Suppressor macrophage treated with lipopolysaccharide for 4 hours (primary cell): ENCODE measurements at regions not wholly inside any gene's neighbourhood (a gene's known extent, or its start where the extent isn't known, plus 50 kb on each side); places are given as distances from the start of the nearest gene placed in this dataset.
A peak's percentile ranks its signal among the peaks of the same experiment; 100 is the strongest.
"Not testable (repeated sequence)": the region's sequence is repeated elsewhere in the genome, so short reads cannot be mapped to it uniquely, and the experiment has no call there.

Experiments
- DNase-seq: peaks from one replicate; pipeline ENCODE4 v3.0.0-alpha.2; 2020

GRCh38 chr5:60546207-60546606 lies 153.8 kb downstream of the DEPDC1B start:
- DNase-seq, result peak; percentile 27

DNA sequence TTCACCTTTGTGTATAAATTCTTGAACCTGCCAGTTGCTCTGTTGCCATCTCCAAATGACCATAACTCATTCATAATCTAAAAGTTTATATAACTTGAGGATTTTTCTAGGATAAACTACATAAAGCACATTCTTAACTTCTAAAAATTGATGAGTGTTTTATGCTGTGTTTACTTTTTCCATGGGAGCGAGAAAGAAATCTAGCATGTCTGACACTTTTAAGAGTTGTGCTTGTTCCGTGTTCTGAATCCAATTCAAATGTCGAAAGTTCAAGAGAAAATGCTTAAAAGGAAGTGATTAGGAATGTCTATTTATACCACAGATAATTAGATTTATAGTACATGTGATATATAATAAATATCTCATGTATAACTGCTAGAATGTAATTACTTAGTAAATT lies 154.4 kb downstream of the DEPDC1B start:
- DNase-seq, result no peak

DNA sequence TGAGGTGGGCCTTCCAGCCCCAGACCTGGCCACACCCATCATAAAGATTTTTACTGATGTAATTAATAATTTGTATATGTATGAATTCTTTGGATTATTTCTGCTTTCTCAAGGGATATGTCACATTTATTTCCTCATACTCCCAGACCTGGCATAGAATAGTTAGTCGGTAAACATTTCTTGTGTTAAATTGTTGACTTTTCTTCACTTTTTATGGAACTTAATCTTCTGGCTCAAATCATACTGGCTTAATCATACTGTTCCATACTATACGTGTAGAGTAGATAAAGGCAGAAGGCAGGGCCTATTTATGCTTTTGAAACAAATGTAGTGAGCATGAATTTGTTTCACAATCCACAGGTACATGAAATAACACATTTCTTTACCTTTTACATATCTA lies 155.8 kb downstream of the DEPDC1B start:
- no peak for DNase-seq

DNA sequence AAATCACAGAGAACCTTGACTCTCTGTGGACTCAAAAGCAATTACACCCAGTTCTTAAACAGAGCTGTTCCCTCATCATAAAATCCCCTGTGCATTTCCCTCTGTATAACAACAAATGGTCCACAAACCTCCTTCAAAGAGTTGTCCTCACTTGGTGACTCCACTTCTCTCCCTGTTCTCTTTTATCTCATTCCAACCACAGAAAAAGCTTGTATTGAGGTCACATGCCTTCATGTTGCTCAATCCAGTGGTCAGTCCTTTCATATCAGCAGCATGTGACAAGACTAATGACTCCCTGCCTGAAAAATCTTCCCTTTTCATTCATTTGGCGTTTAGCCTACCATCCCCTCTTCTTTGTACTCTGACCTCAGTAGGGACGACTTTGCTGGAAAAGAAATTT lies 158.0 kb downstream of the DEPDC1B start:
- DNase-seq, result peak; percentile 89

GRCh38 chr5:60540856-60541805 lies 158.8 kb downstream of the DEPDC1B start:
- DNase-seq, result peak; percentile 80

GRCh38 chr5:60538955-60539866 lies 160.8 kb downstream of the DEPDC1B start:
- DNase-seq, result peak; percentile 76

DNA sequence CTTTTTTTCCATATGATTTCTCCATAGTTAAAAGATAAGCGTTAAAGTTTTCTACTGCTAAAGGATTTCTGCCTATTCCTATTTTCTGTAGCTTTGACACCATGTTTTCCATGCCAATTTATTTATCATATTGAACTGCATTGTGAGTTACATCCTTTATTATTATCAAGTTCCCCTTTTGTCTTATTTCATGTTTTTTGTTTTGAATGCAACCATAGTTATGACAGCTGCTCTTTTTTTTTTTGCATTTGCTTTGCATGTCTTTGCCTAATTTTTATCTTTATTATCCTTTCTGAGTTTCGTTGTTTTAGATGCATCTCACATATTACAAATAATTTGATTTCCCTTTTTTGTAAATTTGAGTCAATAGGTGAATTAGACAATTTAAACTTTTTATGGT lies 161.5 kb downstream of the DEPDC1B start:
- DNase-seq, result peak; percentile 23

GRCh38 chr5:60535951-60536350 lies 164.0 kb downstream of the DEPDC1B start:
- DNase-seq, result no peak

DNA sequence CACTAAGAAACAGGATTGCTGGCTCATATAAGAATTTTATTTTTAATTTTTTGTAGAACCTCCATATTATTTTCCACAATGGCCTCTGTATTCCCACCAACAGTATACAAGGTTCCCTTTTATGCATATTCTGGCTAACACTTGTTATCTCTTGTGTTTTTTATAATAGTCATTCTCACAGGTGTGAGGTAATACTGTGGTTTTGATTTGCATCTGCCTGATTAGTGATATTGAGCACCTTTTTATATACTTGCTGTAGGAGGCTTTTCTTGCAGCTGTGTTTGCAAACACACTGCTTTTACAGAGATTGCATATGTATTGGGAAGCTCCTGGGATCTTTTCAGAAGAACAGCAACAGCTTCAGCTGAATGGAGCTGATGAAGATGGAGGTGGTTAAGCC lies 164.8 kb downstream of the DEPDC1B start:
- no peak for DNase-seq

DNA sequence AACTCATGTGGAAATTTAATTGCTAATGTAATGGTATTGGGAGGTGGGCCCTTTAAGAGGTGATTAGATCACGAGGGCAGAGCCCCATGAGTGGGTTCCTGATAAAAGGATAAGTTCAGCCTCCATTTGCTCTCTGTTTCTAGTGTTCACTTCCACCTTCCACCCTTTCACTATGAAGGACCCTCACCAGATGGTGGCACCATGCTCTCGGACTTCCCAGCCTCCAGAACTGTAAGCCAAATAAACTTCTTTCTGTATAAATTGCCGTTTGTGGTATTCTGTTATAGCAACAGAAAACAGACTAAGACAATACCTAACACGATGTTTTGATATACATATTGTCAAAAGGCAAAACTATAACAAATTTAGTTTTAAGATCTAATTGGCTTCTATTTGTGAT lies 166.2 kb downstream of the DEPDC1B start:
- DNase-seq, result no peak

DNA sequence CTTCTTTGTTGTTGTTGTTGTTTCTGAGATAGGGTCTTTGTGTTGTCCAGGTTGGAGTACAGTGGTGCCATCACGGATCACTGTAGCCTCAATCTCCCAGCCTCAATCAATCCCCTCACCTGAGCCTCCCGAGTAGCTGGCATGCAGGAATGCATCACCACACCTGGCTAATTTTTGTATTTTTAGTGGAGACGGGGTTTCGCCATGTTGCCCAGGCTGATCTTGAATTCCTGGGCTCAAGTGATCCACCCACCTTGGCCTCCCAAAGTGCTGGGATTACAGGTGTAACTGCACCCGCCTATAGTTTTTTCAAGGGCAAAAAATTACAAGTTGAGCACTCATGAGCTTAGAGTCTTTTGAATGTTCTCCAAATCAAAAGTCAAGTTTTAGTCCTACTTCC lies 167.2 kb downstream of the DEPDC1B start:
- not testable (repeated sequence) for DNase-seq

DNA sequence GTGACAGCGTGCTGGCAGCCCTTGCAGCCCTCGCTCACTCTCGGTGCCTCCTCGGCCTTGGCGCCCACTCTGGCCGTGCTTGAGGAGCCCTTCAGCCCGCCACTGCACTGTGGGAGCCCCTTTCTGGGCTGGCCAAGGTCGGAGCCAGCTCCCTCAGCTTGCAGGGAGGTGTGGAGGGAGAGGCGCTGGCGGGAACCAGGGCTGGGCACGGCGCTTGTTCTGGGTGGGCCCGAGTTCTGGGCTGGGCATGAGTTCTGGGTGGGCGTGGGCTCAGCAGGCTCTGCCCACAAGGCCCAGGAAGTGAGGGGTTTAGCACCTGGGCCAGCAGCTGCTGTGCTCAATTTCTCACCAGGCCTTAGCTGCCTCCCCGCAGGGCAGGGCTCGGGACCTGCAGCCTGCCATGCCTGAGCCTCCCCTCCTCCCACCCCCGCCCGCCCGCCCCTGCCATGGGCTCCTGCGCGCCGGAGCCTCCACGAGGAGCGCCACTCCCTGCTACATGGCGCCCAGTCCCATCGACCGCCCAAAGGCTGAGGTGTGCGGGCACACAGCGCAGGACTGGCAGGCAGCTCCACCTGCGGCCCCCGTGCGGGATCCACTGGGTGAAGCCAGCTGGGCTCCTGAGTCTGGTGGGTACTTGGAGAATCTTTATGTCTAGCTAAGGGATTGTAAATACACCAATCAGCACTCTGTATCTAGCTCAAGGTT lies 169.7 kb downstream of the DEPDC1B start:
- DNase-seq, result not testable (repeated sequence)

- DNase-seq, result peak; percentile 32
Observed at GRCh38 chr5:60529001-60529400, 171.0 kb downstream of the DEPDC1B start.

DNA sequence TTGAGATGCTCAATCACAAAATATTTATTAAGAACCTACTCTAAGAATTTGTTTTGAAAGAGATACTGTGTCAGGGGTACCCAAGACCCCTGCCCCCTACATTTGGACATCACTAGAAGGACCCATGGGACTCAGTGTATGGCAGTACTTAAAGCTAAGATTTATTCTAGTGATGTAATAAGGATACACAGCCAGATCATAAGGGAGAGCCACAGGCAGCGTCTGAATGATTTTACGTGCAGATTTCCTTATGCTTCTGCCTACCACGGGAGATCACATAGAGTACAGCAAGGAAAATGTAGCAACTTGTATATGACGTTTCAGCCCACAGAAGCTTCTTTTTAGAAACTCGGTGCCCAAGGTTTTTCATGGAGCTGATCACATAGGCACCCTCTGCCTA lies 172.9 kb downstream of the DEPDC1B start:
- DNase-seq, result no peak

DNA sequence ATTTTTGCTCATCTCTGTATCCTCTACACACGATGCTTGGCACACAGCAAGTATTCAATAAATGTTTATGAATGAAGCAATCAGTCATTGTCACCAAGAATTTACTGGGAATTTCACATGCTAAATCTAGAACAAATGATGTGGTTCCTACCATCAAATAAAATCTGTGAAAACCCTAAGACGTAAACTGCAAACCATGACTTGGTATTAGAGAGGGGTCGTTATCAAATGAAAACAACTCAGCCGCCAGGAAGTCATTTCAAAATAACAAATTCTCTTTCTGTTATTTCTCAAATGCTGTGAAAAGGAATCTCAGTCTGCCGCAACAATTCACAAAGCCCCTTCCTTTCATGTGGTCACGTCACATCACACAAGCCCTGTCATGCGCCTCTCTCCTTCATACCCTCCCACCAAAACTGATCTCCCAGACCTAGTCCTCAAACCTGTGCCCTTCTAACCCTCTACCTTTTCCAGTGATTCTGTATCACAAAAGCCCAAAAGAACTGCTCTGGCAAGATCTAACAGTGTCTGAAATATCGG lies 173.6 kb downstream of the DEPDC1B start:
- no peak for DNase-seq

- DNase-seq, result peak; percentile 60
Observed at GRCh38 chr5:60522292-60522905, 177.6 kb downstream of the DEPDC1B start.

- DNase-seq, result peak; percentile 71
Observed at GRCh38 chr5:60521376-60522291, 178.3 kb downstream of the DEPDC1B start.

DNA sequence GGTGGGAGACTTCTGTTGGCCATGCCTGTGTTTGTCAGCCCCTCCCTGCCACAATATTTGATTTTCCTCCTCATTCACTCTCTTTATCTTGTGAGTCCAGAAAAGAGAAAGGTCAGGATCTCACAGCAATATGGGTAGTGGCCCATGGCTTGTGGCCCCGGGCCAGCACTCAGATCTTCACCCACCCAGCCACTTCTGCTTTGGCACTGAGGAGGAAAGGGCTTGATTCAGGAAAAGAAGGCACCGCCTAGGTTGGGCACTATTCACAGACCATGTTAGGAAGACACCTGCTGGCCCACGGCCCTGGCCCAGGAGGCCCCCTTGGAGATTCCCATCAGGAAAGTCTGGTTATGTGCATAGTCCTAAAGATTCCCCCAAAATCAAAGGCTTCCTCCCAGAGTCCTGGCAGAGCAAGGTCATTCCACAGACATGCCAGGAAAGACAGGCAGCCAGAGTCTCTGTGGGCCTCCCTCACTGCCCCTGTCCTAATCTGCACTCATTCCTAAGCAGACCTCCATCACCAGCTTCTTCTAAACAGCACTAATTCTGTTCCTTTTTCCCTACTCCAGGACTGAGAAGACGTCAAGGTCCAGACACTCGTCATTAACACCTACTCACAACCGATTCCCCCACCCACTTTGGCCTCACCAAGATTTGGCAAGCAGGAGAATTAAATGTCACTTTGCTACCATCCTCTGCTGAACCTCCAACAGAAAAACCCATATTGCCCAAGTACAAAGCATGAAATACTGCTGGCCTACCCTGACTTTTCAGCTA lies 179.3 kb downstream of the DEPDC1B start:
- DNase-seq, result peak; percentile 90

DNA sequence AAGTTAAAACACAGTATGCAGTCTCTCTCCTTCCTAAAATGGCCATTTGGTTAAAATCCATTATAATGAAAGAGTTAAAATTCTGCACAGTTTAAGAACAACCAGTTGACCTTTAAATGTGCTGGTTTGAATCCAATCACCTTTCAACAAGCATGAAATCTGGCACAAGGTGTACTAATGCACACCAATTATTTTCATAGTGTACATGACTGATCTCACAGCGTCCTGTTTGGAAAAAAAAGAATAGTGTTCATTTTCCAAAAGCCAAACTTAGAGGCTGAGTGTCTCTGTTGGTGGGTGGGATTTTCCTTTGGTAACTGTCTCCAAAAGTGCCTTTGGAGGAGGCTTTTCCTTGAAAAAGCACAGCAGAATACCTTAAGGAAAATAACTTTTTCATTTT lies 180.6 kb downstream of the DEPDC1B start:
- DNase-seq, result no peak

DNA sequence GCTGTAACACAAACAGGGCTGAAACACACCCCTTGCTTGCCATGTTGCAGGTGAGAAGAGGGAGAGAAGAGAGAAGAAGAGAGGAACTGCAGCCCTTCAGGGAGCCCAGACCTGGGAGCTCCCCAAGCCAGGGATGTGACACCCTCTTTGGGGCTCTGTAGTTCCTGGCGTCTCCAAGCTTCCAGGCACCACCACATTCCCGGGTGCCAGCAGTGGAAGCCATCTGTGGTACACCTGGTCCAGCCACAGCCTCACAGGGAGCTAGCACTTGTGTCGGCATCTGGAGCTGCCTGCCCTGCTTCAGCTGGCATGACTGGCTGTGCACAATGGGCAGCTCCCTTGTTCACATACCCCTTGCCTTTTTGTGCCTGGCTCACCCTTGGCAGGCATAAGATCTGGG lies 182.1 kb downstream of the DEPDC1B start:
- no peak for DNase-seq
